Calu3 (cell line): ENCODE measurements at regions not wholly inside any gene's neighbourhood (a gene's known extent, or its start where the extent isn't known, plus 50 kb on each side); places are given as distances from the start of the nearest gene placed in this dataset.

Experiments used
- BruUV-seq: library from RNA; stranded (reverse); fragments of 400-500 nt; replicated peaks from 2 replicates; lab custom pipeline; 2021; lab: Mats Ljungman, UMichigan
- CTCF ChIA-PET: fragments of 300-600 bp; sonication (Branson Sonifier 250); formaldehyde crosslinking; loops from one replicate; lab custom pipeline; 2022; ENCODE audit warnings: antibody characterized with exemption; lab: Charles Lee
- DNase-seq: peaks from one replicate; pipeline ENCODE4 v3.0.0; 2022
- H3K27ac Mint-ChIP-seq: one replicate; pipeline ENCODE4 v1.8.0; 2022; ENCODE audit warnings: mixed read lengths; ENCODE audit not compliant: unreplicated experiment
- H3K27me3 Mint-ChIP-seq: one replicate; pipeline ENCODE4 v1.8.0; 2022; ENCODE audit warnings: mixed read lengths; ENCODE audit not compliant: unreplicated experiment
- H3K36me3 Mint-ChIP-seq: one replicate; pipeline ENCODE4 v1.8.0; 2022; ENCODE audit warnings: mild to moderate bottlenecking, moderate library complexity, mixed read lengths; ENCODE audit not compliant: insufficient read depth, unreplicated experiment
- H3K4me1 Mint-ChIP-seq: one replicate; pipeline ENCODE4 v1.8.0; 2022; ENCODE audit warnings: mild to moderate bottlenecking, low read depth, mixed read lengths; ENCODE audit not compliant: unreplicated experiment
- H3K4me3 Mint-ChIP-seq: one replicate; pipeline ENCODE4 v1.8.0; 2022; ENCODE audit warnings: mild to moderate bottlenecking, low read depth, moderate library complexity, mixed read lengths; ENCODE audit not compliant: unreplicated experiment
- H3K9me3 Mint-ChIP-seq: one replicate; pipeline ENCODE4 v1.8.0; 2022; ENCODE audit warnings: low read depth, mixed read lengths; ENCODE audit not compliant: unreplicated experiment
- CTCF ChIP-seq: fragments of 200-600 bp; IDR thresholded peaks from one replicate; pipeline ENCODE4 v1.8.0; 2022; ENCODE audit warnings: antibody characterized with exemption; ENCODE audit not compliant: unreplicated experiment
- intact Hi-C: fragments of 100-400 bp; cut with micrococcal nuclease; formaldehyde crosslinking; loops from one replicate; pipeline ENCODE4 v1.10.0; 2022; ENCODE audit not compliant: unreplicated experiment

GRCh38 chr9:101893661-101894646, 155.5 kb upstream of the GRIN3A start:
- no TSS peak for BruUV-seq
- Mint-ChIP-seq H3K27me3 (peaks cover 14% of the 10 kb centered on the region), H3K4me3 (no peak overlapping the region), H3K27ac (no peak overlapping the region), H3K36me3 (no peaks in the 10 kb centered on the region), H3K9me3 (no peaks in the 10 kb centered on the region), H3K4me1 (no peaks in the 10 kb centered on the region)
- DNase-seq: no peak
- intact Hi-C loops: no loop called here
- CTCF ChIA-PET: no interaction called here
- no peak for TF ChIP-seq CTCF

GRCh38 chr9:101881508-101881907, 143.1 kb upstream of the GRIN3A start:
- no peaks in the 10 kb centered on the region for H3K27me3 Mint-ChIP-seq
- intact Hi-C loops: no loop called here

GRCh38 chr9:101880846-101881245, 142.4 kb upstream of the GRIN3A start:
- H3K27ac Mint-ChIP-seq: no peak overlapping the region
- no peaks in the 10 kb centered on the region for H3K4me1 Mint-ChIP-seq
- no peak for DNase-seq
- intact Hi-C loops: no loop called here
- H3K27me3 Mint-ChIP-seq: no peaks in the 10 kb centered on the region
- CTCF ChIA-PET: no interaction called here
- H3K4me3 Mint-ChIP-seq: no peak overlapping the region
- no peak for TF ChIP-seq CTCF
- no peaks in the 10 kb centered on the region for H3K36me3 Mint-ChIP-seq
- no TSS peak for BruUV-seq
- H3K9me3 Mint-ChIP-seq: no peaks in the 10 kb centered on the region

More at GRCh38 chr9:101881508-101881907, 143.1 kb upstream of the GRIN3A start:
- TF ChIP-seq CTCF: no peak
- DNase-seq: no peak
- Mint-ChIP-seq H3K4me1 (no peaks in the 10 kb centered on the region), H3K4me3 (no peak overlapping the region), H3K9me3 (no peaks in the 10 kb centered on the region), H3K27ac (no peak overlapping the region), H3K36me3 (no peaks in the 10 kb centered on the region)
- no TSS peak for BruUV-seq
- CTCF ChIA-PET: interaction anchor here (0.7 kb wide), 1 partner anchor 90 kb away, joined by 3 read pairs; no protein-coding TSS in a partner anchor

- intact Hi-C loops: no loop called here
- CTCF ChIA-PET: no interaction called here
- no peak for DNase-seq
- H3K4me3 Mint-ChIP-seq: no peak overlapping the region
- no TSS peak for BruUV-seq
- H3K36me3 Mint-ChIP-seq: no peaks in the 10 kb centered on the region
- no peaks in the 10 kb centered on the region for H3K4me1 Mint-ChIP-seq
- H3K9me3 Mint-ChIP-seq: no peaks in the 10 kb centered on the region
- H3K27ac Mint-ChIP-seq: no peak overlapping the region
- H3K27me3 Mint-ChIP-seq: no peaks in the 10 kb centered on the region
- TF ChIP-seq CTCF: no peak
Observed at GRCh38 chr9:101878734-101879133, 140.3 kb upstream of the GRIN3A start.
